ENCODE measurements at regions not wholly inside any gene's neighbourhood (a gene's known extent, or its start where the extent isn't known, plus 50 kb on each side); places are given as distances from the start of the nearest gene placed in this dataset.
A peak's percentile ranks its signal among the peaks of the same experiment; 100 is the strongest.

DNA sequence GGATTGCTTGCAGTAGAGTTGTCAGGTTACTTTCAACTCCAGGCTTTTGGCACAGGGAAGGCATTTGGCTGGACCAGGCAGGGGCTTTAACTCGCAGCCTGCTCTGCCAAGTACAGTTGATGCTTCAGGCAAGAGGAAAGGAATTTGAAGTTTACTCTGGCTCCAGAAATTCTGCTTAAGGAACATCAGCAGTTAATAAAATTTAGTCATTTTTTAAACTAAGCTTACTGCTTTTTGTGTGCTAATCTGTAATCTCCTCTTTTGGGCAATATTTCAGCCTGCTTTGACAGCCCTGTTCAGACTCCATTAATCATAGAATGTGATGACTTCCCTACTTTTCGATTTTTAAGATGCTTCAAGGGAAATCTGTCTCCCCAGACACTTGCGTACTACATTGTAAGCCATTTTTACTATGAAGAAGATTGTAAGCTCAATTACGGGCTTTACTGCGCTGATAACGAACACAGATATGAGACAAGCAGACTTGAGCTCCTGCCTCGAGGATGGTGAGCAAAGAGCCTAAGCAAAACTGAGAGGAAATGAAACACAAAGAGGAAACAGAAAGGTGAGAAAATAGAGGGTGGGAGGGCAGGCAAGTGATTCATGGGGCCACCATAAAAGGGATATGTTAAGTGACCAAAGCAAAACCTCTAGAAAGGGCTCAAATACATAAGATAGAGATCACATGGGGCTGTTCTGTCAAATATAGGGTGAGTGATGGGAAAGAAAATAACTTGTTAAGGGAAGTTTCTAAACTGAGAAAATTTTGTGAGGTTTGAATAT lies 76.6 kb upstream of the VAV3 start:
- peaks cover 22% of the 10 kb centered on the region for H3K4me1 ChIP-seq (ENCODE audit: insufficient read depth, low read length)
- no peak overlapping the region for H3K4me3 ChIP-seq (ENCODE audit: low read length)
- Mint-ChIP-seq H3K9me3 (no peaks in the 10 kb centered on the region), H3K27ac (peak overlapping the region; percentile 19 to 76 (median 66)), H3K4me1 (peaks cover 11 to 26% (median 23%) of the 10 kb centered on the region in 3 donors), H3K27me3 (peaks cover 0 to 2% of the 10 kb centered on the region in 2 donors), H3K36me3 (peaks cover 0 to 4% (median 0%) of the 10 kb centered on the region in 3 donors), H3K4me3 (peak overlapping the region in 6 of 7 donors; percentile 6 to 65 (median 39))
- H3K36me3 ChIP-seq (ENCODE audit: insufficient read depth, low read length), result no peaks in the 10 kb centered on the region
- H3K27me3 ChIP-seq (ENCODE audit: insufficient read depth, low read length, poor library complexity, severe bottlenecking), result no peaks in the 10 kb centered on the region
- peak in 1 of 5 donors; percentile 16 for DNase-seq
- no peaks in the 10 kb centered on the region for H3K9me3 ChIP-seq (ENCODE audit: low read length)
- no peak overlapping the region for H3K27ac ChIP-seq (ENCODE audit: low read depth, low read length)
- ChIA-PET POLR2A (no interaction called here), CTCF (no interaction called here)

DNA sequence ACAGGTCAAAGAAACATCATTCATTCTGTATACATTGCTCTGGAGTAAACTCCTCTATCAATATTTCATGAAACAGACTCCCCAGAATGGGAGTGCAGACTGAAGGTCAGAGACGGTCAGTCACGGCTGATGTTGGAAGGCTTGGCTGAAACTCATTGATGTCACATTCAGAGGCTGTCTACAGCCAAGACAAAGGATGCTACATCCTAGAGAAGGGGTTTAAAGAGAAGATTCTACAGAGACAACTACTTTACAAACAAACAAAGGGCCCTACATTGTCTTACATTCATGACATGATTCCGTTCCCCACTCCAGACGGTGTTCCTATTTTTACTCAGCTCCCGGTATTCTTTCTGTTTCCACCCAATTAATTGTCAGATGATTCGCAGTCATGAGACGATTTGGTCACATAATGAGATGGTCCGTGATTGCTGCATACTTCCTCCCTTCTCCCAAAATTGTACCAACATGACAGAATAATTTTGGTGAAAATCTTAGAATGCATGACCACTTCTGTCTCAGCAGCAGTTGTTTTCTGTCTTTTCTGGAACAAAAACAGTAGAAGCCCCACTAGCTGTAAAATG lies 73.8 kb upstream of the VAV3 start:
- H3K4me3 ChIP-seq (ENCODE audit: low read length), result no peak overlapping the region

DNA sequence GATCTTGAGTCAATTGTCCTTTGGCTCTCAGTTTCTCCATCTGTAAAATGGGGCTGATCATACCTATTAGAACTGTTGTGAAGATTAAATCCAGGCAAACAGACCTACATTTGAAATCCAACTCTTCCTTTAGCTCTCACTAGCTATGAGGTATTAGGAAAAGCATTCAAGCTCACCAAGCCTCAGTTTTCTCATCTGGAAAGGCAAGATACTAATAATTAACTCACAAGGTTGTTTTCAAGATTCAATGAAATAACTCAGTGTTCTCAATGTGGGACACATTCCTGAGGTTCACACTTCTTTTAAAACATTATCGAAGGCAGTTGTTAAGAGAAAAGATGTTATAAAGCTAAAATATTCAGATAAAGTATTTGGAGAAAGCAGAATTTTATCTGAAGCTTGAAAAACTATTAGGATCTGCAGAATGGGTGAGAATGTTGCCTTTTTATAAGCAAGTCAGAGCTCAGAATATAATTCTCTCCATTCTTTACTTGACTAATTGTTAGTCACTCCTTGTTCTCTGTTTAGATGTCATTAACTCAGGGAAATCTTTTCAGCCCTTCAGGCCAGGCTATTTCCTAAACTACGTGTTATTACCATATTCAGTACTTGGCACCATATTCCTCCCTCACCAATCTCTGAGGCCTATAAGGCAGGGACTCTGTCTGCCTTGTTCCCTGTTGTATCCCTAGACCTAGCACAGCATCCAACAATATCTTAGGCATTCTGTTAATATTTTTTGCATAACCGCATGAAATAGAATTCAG lies 72.0 kb upstream of the VAV3 start:
- POLR2A ChIA-PET, result no interaction called here
- Histone ChIP-seq H3K9me3 (ENCODE audit: low read length) (no peaks in the 10 kb centered on the region), H3K27ac (ENCODE audit: low read depth, low read length) (no peak overlapping the region), H3K36me3 (ENCODE audit: insufficient read depth, low read length) (no peaks in the 10 kb centered on the region), H3K4me3 (ENCODE audit: low read length) (no peak overlapping the region), H3K4me1 (ENCODE audit: insufficient read depth, low read length) (peaks cover 10% of the 10 kb centered on the region), H3K27me3 (ENCODE audit: insufficient read depth, low read length, poor library complexity, severe bottlenecking) (no peaks in the 10 kb centered on the region)
- H3K36me3 Mint-ChIP-seq, result no peaks in the 10 kb centered on the region
- H3K4me3 Mint-ChIP-seq, result no peak overlapping the region
- H3K9me3 Mint-ChIP-seq, result no peaks in the 10 kb centered on the region
- no peak for DNase-seq
- CTCF ChIA-PET, result no interaction called here
- H3K4me1 Mint-ChIP-seq, result peaks cover 9 to 13% (median 13%) of the 10 kb centered on the region in 3 donors
- H3K27ac Mint-ChIP-seq, result no peak overlapping the region
- H3K27me3 Mint-ChIP-seq, result no peaks in the 10 kb centered on the region

More for the DNA sequence above, 73.8 kb upstream of the VAV3 start:
- H3K27me3 Mint-ChIP-seq, result no peaks in the 10 kb centered on the region
- CTCF ChIA-PET, result no interaction called here
- no peak overlapping the region for H3K27ac Mint-ChIP-seq
- no peak overlapping the region for H3K4me3 Mint-ChIP-seq
- Histone ChIP-seq H3K4me1 (ENCODE audit: insufficient read depth, low read length) (peaks cover 15% of the 10 kb centered on the region), H3K9me3 (ENCODE audit: low read length) (no peaks in the 10 kb centered on the region), H3K27ac (ENCODE audit: low read depth, low read length) (no peak overlapping the region), H3K36me3 (ENCODE audit: insufficient read depth, low read length) (no peaks in the 10 kb centered on the region), H3K27me3 (ENCODE audit: insufficient read depth, low read length, poor library complexity, severe bottlenecking) (no peaks in the 10 kb centered on the region)
- DNase-seq, result no peak
- H3K9me3 Mint-ChIP-seq, result no peaks in the 10 kb centered on the region
- POLR2A ChIA-PET, result no interaction called here
- H3K4me1 Mint-ChIP-seq, result peaks cover 11 to 23% (median 22%) of the 10 kb centered on the region in 3 donors
- peaks cover 0 to 4% (median 0%) of the 10 kb centered on the region in 3 donors for H3K36me3 Mint-ChIP-seq

DNA sequence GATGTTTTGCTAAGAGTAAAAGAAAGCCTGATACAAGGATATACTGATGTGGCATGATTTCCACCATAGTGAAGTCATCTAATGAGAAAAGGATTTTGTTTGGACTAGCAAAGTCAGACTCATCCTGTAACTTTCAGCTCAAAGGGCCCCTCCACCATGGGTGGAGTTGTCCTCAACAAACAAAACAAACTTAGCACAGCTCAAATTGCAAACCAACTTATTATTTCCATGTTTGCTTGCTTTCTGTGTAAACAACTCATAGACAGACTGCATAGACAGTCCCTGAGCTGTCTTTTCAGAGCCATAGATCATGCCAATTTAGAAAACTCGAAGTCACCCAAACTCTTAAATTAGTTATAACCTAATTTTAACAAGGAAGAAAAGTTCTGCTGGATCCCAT lies 69.4 kb upstream of the VAV3 start:
- no peak overlapping the region for H3K4me3 ChIP-seq (ENCODE audit: low read length)
- no peaks in the 10 kb centered on the region for H3K9me3 Mint-ChIP-seq
- no peaks in the 10 kb centered on the region for H3K4me1 ChIP-seq (ENCODE audit: insufficient read depth, low read length)
- POLR2A ChIA-PET, result no interaction called here
- CTCF ChIA-PET, result no interaction called here
- H3K4me3 Mint-ChIP-seq, result no peak overlapping the region
- no peak for DNase-seq
- no peak overlapping the region for H3K27ac ChIP-seq (ENCODE audit: low read depth, low read length)
- no peaks in the 10 kb centered on the region for H3K27me3 Mint-ChIP-seq
- H3K27ac Mint-ChIP-seq, result no peak overlapping the region
- H3K36me3 ChIP-seq (ENCODE audit: insufficient read depth, low read length), result no peaks in the 10 kb centered on the region
- H3K27me3 ChIP-seq (ENCODE audit: insufficient read depth, low read length, poor library complexity, severe bottlenecking), result no peaks in the 10 kb centered on the region
- no peaks in the 10 kb centered on the region for H3K36me3 Mint-ChIP-seq
- no peaks in the 10 kb centered on the region for H3K4me1 Mint-ChIP-seq
- no peaks in the 10 kb centered on the region for H3K9me3 ChIP-seq (ENCODE audit: low read length)

DNA sequence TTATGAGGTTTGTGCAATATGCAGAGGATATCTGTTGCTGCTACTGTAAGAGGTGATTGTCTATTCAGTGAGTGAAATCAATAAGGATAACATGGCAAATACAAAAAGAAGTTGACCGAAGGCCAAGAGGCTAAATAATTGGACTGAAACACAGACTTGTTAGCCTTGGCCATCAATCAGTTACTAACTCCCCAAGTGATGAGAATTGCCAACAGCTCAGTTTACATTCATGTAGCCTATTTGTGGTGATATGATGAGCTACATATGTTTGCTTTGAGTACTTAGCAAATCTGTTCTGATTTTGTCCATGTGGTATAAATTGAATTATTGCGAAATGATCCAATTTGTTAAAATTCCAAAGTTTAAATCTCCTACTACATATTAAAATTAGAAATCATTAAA lies 68.6 kb upstream of the VAV3 start:
- Mint-ChIP-seq H3K4me1 (no peaks in the 10 kb centered on the region), H3K27me3 (no peaks in the 10 kb centered on the region), H3K27ac (no peak overlapping the region), H3K4me3 (no peak overlapping the region), H3K36me3 (no peaks in the 10 kb centered on the region), H3K9me3 (no peaks in the 10 kb centered on the region)
- Histone ChIP-seq H3K36me3 (ENCODE audit: insufficient read depth, low read length) (no peaks in the 10 kb centered on the region), H3K27me3 (ENCODE audit: insufficient read depth, low read length, poor library complexity, severe bottlenecking) (no peaks in the 10 kb centered on the region), H3K27ac (ENCODE audit: low read depth, low read length) (no peak overlapping the region), H3K4me3 (ENCODE audit: low read length) (no peak overlapping the region), H3K9me3 (ENCODE audit: low read length) (no peaks in the 10 kb centered on the region), H3K4me1 (ENCODE audit: insufficient read depth, low read length) (no peaks in the 10 kb centered on the region)
- POLR2A ChIA-PET, result no interaction called here
- no peak for DNase-seq
- CTCF ChIA-PET, result no interaction called here

DNA sequence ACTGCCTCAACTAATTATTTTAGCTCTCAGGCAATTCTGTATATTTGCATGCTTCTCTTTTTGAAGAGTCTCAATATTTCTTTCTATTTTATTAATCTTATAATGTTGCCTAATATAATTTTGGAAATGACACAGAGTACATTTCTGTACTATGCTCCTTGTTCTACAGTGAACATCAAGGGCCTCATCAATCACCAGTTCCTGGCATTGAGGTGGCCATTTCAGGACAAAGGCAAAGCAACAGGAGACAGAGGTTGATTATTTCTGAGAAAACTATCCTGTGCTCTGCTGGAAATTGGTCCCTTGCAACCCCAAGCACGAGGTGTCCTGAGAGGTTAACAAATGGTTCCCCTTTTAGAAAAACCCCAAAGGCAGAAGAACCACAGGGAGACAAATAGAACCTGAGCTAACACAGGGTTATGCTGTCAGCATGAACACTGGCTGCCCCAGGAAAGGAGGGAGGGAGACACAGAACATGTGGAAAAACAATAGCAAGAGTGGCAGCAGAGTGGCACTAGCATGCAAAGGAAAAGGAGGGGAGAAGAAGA lies 63.9 kb upstream of the VAV3 start:
- CTCF ChIA-PET, result no interaction called here
- no peaks in the 10 kb centered on the region for H3K27me3 Mint-ChIP-seq
- POLR2A ChIA-PET, result no interaction called here
- no peak overlapping the region for H3K27ac ChIP-seq (ENCODE audit: low read depth, low read length)
- H3K9me3 Mint-ChIP-seq, result no peaks in the 10 kb centered on the region
- no peaks in the 10 kb centered on the region for H3K36me3 ChIP-seq (ENCODE audit: insufficient read depth, low read length)
- no peak overlapping the region for H3K4me3 Mint-ChIP-seq
- H3K4me3 ChIP-seq (ENCODE audit: low read length), result no peak overlapping the region
- no peaks in the 10 kb centered on the region for H3K9me3 ChIP-seq (ENCODE audit: low read length)
- H3K36me3 Mint-ChIP-seq, result no peaks in the 10 kb centered on the region
- H3K27ac Mint-ChIP-seq, result no peak overlapping the region
- no peak for DNase-seq
- no peaks in the 10 kb centered on the region for H3K27me3 ChIP-seq (ENCODE audit: insufficient read depth, low read length, poor library complexity, severe bottlenecking)
- no peaks in the 10 kb centered on the region for H3K4me1 Mint-ChIP-seq
- H3K4me1 ChIP-seq (ENCODE audit: insufficient read depth, low read length), result no peaks in the 10 kb centered on the region

DNA sequence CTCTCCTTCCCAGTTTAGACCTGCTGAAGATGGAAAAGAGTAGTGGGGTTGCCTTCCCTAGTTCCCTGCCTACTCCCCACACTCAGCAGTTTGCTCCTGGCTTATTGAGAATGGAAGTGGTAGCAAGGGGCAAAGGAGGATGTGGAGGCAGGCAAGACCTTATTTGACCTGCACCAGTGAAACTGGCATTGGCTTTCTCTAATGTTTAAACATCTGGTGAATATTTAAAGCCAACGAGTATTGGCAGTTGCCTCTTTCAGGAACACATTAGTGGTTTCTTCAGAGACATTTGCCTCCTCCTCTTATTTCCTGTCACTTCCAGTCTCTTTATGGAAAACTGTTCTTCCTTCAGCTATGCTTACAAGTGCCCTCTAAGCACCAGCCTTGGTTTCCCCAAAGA lies 62.4 kb upstream of the VAV3 start:
- no peak for DNase-seq
- no peak overlapping the region for H3K4me3 Mint-ChIP-seq
- no peaks in the 10 kb centered on the region for H3K27me3 Mint-ChIP-seq
- Histone ChIP-seq H3K27ac (ENCODE audit: low read depth, low read length) (no peak overlapping the region), H3K4me3 (ENCODE audit: low read length) (no peak overlapping the region), H3K36me3 (ENCODE audit: insufficient read depth, low read length) (no peaks in the 10 kb centered on the region), H3K4me1 (ENCODE audit: insufficient read depth, low read length) (no peaks in the 10 kb centered on the region), H3K9me3 (ENCODE audit: low read length) (no peaks in the 10 kb centered on the region), H3K27me3 (ENCODE audit: insufficient read depth, low read length, poor library complexity, severe bottlenecking) (no peaks in the 10 kb centered on the region)
- ChIA-PET CTCF (no interaction called here), POLR2A (no interaction called here)
- H3K36me3 Mint-ChIP-seq, result no peaks in the 10 kb centered on the region
- no peak overlapping the region for H3K27ac Mint-ChIP-seq
- H3K4me1 Mint-ChIP-seq, result no peaks in the 10 kb centered on the region
- no peaks in the 10 kb centered on the region for H3K9me3 Mint-ChIP-seq

DNA sequence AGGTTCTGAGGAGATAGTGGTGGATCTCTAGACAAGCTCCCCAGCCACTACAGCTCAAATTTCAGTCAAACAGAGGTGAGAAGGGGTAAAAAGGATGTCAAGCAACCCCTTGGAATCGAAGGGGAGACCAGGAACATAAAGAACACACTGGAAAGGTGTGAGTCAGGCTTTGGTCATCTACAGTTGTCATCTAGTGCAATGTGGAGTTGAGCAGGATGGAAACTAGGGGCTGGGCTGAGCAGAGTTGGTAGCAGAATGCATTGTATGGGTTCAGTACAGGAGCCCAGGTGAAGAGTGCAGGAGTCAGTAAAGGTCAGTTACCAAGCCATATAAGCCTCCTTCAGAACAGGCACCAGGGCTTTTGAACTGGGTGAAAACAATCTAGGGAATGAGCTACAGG lies 52.7 kb upstream of the VAV3 start:
- H3K36me3 ChIP-seq (ENCODE audit: insufficient read depth, low read length), result no peaks in the 10 kb centered on the region
- DNase-seq, result no peak
- H3K36me3 Mint-ChIP-seq, result no peaks in the 10 kb centered on the region
- H3K9me3 Mint-ChIP-seq, result peaks cover 0 to 3% (median 0%) of the 10 kb centered on the region in 5 donors
- no peaks in the 10 kb centered on the region for H3K9me3 ChIP-seq (ENCODE audit: low read length)
- no peak overlapping the region for H3K27ac Mint-ChIP-seq
- no peak overlapping the region for H3K27ac ChIP-seq (ENCODE audit: low read depth, low read length)
- H3K4me3 ChIP-seq (ENCODE audit: low read length), result no peak overlapping the region
- H3K4me1 Mint-ChIP-seq, result no peaks in the 10 kb centered on the region
- ChIA-PET CTCF (no interaction called here), POLR2A (no interaction called here)
- no peaks in the 10 kb centered on the region for H3K27me3 ChIP-seq (ENCODE audit: insufficient read depth, low read length, poor library complexity, severe bottlenecking)
- no peaks in the 10 kb centered on the region for H3K27me3 Mint-ChIP-seq
- H3K4me3 Mint-ChIP-seq, result no peak overlapping the region
- no peaks in the 10 kb centered on the region for H3K4me1 ChIP-seq (ENCODE audit: insufficient read depth, low read length)
